Parathyroid adenoma (tissue), 2 donors: ENCODE measurements at regions not wholly inside any gene's neighbourhood (a gene's known extent, or its start where the extent isn't known, plus 50 kb on each side); places are given as distances from the start of the nearest gene placed in this dataset.
"Not testable (repeated sequence)": the region's sequence is repeated elsewhere in the genome, so short reads cannot be mapped to it uniquely, and the experiment has no call there.

Source experiments
- H2AFZ ChIP-seq: fragments of 300-600 bp; sonication (generic); one replicate; pipeline ENCODE4 v1.7.0; 2017; ENCODE audit warnings: antibody characterized with exemption, mild to moderate bottlenecking
- H3K27ac ChIP-seq: fragments of 300-600 bp; sonication (generic); one replicate; pipeline ENCODE4 v1.7.0; 2017
- H3K27me3 ChIP-seq: fragments of 300-600 bp; sonication (generic); one replicate; pipeline ENCODE4 v1.7.0; 2017; ENCODE audit warnings: low read length; ENCODE audit not compliant: control insufficient read depth, insufficient read depth
- H3K36me3 ChIP-seq: fragments of 300-600 bp; sonication (generic); one replicate; pipeline ENCODE4 v1.7.0; 2017; ENCODE audit warnings: low read length; ENCODE audit not compliant: control insufficient read depth, insufficient read depth
- H3K4me1 ChIP-seq: fragments of 300-600 bp; sonication (generic); one replicate; pipeline ENCODE4 v1.7.0; 2017; ENCODE audit warnings: control low read depth
- H3K4me2 ChIP-seq: fragments of 300-600 bp; sonication (generic); one replicate; pipeline ENCODE4 v1.7.0; 2017; ENCODE audit warnings: low read length
- H3K4me3 ChIP-seq: fragments of 300-600 bp; sonication (generic); one replicate; pipeline ENCODE4 v1.7.0; 2017; ENCODE audit warnings: low read depth, low read length
- H3K79me2 ChIP-seq: fragments of 300-600 bp; sonication (generic); one replicate; pipeline ENCODE4 v1.7.0; 2017; ENCODE audit warnings: control low read depth
- H3K9ac ChIP-seq: fragments of 300-600 bp; sonication (generic); one replicate; pipeline ENCODE4 v1.7.0; 2017; ENCODE audit warnings: mild to moderate bottlenecking
- H3K9me3 ChIP-seq: fragments of 300-600 bp; sonication (generic); one replicate; pipeline ENCODE4 v1.7.0; 2017; ENCODE audit warnings: low read length; ENCODE audit not compliant: control insufficient read depth
- TF ChIP-seq, protein P1 (sequence below): fragments of 300-600 bp; sonication (generic); IDR thresholded peaks from one replicate; pipeline ENCODE4 v1.7.0; 2017; ENCODE audit warnings: antibody characterized with exemption, mild to moderate bottlenecking
- donor health status: primary hyperparathyroidism.

- no peak overlapping the region for H2AFZ ChIP-seq
- H3K9ac ChIP-seq: no peak overlapping the region
- TF ChIP-seq, protein P1, sequence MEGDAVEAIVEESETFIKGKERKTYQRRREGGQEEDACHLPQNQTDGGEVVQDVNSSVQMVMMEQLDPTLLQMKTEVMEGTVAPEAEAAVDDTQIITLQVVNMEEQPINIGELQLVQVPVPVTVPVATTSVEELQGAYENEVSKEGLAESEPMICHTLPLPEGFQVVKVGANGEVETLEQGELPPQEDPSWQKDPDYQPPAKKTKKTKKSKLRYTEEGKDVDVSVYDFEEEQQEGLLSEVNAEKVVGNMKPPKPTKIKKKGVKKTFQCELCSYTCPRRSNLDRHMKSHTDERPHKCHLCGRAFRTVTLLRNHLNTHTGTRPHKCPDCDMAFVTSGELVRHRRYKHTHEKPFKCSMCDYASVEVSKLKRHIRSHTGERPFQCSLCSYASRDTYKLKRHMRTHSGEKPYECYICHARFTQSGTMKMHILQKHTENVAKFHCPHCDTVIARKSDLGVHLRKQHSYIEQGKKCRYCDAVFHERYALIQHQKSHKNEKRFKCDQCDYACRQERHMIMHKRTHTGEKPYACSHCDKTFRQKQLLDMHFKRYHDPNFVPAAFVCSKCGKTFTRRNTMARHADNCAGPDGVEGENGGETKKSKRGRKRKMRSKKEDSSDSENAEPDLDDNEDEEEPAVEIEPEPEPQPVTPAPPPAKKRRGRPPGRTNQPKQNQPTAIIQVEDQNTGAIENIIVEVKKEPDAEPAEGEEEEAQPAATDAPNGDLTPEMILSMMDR: no peak
- H3K79me2 ChIP-seq: no peaks in the 10 kb centered on the region
- H3K9me3 ChIP-seq: no peaks in the 10 kb centered on the region
- no peaks in the 10 kb centered on the region for H3K27me3 ChIP-seq
- no peak overlapping the region for H3K4me2 ChIP-seq
- H3K36me3 ChIP-seq: no peaks in the 10 kb centered on the region
- H3K27ac ChIP-seq: no peak overlapping the region
- H3K4me1 ChIP-seq: peaks cover 7% of the 10 kb centered on the region
- H3K4me3 ChIP-seq: no peak overlapping the region
Observed at GRCh38 chr2:122031544-122032263, 276.3 kb downstream of the TSN start.

GRCh38 chr2:122032264-122032645 is 276.8 kb downstream of the TSN start:
- Histone ChIP-seq H3K79me2 (no peaks in the 10 kb centered on the region), H3K4me1 (peaks cover 7% of the 10 kb centered on the region), H2AFZ (no peak overlapping the region), H3K36me3 (no peaks in the 10 kb centered on the region), H3K9ac (no peak overlapping the region), H3K27me3 (no peaks in the 10 kb centered on the region), H3K27ac (no peak overlapping the region), H3K9me3 (no peaks in the 10 kb centered on the region), H3K4me3 (no peak overlapping the region), H3K4me2 (no peak overlapping the region)
- TF ChIP-seq, protein P1: no peak

DNA sequence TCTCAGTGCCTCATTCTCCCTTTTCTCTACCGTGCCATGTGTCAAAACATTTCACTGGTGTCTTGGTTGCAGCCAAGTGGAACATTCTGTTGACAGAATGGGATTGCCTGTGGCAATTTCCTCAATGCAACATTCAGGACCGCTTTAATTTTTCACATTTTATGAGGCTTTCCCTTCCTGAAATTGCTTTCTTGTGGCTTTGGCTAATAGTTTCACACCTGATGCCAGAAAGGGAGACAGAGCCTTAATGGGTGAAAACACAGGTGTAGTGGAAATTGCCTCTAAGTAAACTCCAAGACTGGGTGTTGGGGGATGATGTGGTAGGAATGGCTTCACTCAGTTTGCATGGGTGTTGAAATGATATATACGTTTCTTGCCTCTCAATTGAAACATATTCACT is 278.3 kb downstream of the TSN start:
- Histone ChIP-seq H3K9ac (no peak overlapping the region), H3K79me2 (no peaks in the 10 kb centered on the region), H3K36me3 (no peaks in the 10 kb centered on the region), H3K4me3 (no peak overlapping the region), H3K27ac (no peak overlapping the region), H3K4me2 (no peak overlapping the region), H2AFZ (peak overlapping the region; percentile 13), H3K4me1 (peaks cover 7% of the 10 kb centered on the region), H3K27me3 (no peaks in the 10 kb centered on the region), H3K9me3 (no peaks in the 10 kb centered on the region)
- TF ChIP-seq, protein P1: no peak

- Histone ChIP-seq H3K79me2 (no peaks in the 10 kb centered on the region), H3K36me3 (no peaks in the 10 kb centered on the region), H3K9ac (no peak overlapping the region), H3K4me2 (no peak overlapping the region), H3K27me3 (no peaks in the 10 kb centered on the region), H3K9me3 (no peaks in the 10 kb centered on the region), H3K4me1 (peaks cover 7% of the 10 kb centered on the region), H2AFZ (no peak overlapping the region), H3K4me3 (no peak overlapping the region), H3K27ac (no peak overlapping the region)
- TF ChIP-seq, protein P1: no peak
Observed at GRCh38 chr2:122034344-122034743, 278.9 kb downstream of the TSN start.

- Histone ChIP-seq H2AFZ (no peak overlapping the region), H3K4me1 (peaks cover 7% of the 10 kb centered on the region), H3K27me3 (no peaks in the 10 kb centered on the region), H3K27ac (no peak overlapping the region), H3K4me3 (no peak overlapping the region), H3K36me3 (no peaks in the 10 kb centered on the region), H3K4me2 (no peak overlapping the region), H3K9me3 (no peaks in the 10 kb centered on the region), H3K79me2 (no peaks in the 10 kb centered on the region), H3K9ac (no peak overlapping the region)
- TF ChIP-seq, protein P1: no peak
Observed at GRCh38 chr2:122034777-122035176, 279.3 kb downstream of the TSN start.

DNA sequence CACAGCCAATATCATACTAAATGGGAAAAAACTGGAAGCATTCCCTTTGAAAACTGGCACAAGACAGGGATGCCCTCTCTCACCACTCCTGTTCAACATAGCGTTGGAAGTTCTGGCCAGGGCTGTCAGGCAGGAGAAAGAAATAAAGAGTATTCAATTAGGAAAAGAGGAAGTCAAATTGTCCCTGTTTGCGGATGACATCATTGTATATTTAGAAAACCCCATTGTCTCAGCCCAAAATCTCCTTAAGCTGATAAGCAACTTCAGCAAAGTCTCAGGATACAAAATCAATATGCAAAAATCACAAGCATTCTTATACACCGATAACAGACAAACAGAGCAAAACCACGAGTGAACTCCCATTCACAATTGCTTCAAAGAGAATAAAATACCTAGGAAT is 283.4 kb downstream of the TSN start:
- H3K27me3 ChIP-seq, H2AFZ ChIP-seq, H3K9me3 ChIP-seq, H3K9ac ChIP-seq, H3K27ac ChIP-seq, H3K79me2 ChIP-seq, H3K4me3 ChIP-seq, H3K4me2 ChIP-seq, H3K36me3 ChIP-seq: not testable (repeated sequence)
- peaks cover 15% of the 10 kb centered on the region for H3K4me1 ChIP-seq
